Upper lobe of right lung (tissue), 1 donor: ENCODE measurements at regions not wholly inside any gene's neighbourhood (a gene's known extent, or its start where the extent isn't known, plus 50 kb on each side); places are given as distances from the start of the nearest gene placed in this dataset.
A peak's percentile ranks its signal among the peaks of the same experiment; 100 is the strongest.
"Not testable (repeated sequence)": the region's sequence is repeated elsewhere in the genome, so short reads cannot be mapped to it uniquely, and the experiment has no call there.

ENCODE experiments used
- ATAC-seq: fragments of 200-7000 bp; cut with Tn5 transposase; one replicate; pipeline ENCODE4 v1.9.1; 2020; ENCODE audit warnings: mild to moderate bottlenecking, moderate library complexity
- DNase-seq: peaks from one replicate; pipeline ENCODE4 v3.0.0-alpha.2; 2020
- H3K27ac ChIP-seq: fragments of 200-600 bp; one replicate; pipeline ENCODE4 v1.8.0; 2022
- H3K27me3 ChIP-seq: fragments of 200-600 bp; one replicate; pipeline ENCODE4 v1.8.0; 2022; ENCODE audit warnings: mild to moderate bottlenecking
- H3K36me3 ChIP-seq: fragments of 200-600 bp; one replicate; pipeline ENCODE4 v1.8.0; 2022
- H3K4me1 ChIP-seq: fragments of 200-600 bp; one replicate; pipeline ENCODE4 v1.8.0; 2022
- H3K4me3 ChIP-seq: fragments of 200-600 bp; one replicate; pipeline ENCODE4 v1.8.0; 2022; ENCODE audit warnings: mild to moderate bottlenecking
- H3K9me3 ChIP-seq: fragments of 200-600 bp; one replicate; pipeline ENCODE4 v1.8.0; 2022
- intact Hi-C: fragments of 100-400 bp; cut with DNase I; formaldehyde crosslinking; loops from one replicate; pipeline ENCODE4 v1.11.0; 2022
- donor health status: DM: no; HTN: yes; CAD: no; lungs with severe emphysema.

DNA sequence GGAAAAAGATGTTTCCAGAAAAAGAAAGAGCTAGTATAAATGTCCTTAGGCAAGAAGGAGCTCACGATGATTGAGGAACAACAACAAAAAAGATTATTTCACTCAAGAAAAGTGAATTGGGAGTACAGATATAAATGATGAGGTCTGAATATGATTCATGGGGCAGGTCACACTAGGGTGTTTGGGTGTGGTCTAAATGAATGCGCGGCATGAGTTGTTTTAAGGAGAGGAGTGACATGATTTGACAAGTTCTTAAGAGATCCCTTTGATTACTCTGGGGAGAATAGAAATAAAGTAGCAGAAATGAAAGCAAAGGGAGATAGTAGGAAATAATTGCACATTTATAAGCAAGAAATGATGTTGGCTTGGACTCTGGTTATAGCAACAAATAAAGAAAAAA is 59.3 kb downstream of the NUTM2D start:
- H3K4me1 ChIP-seq, H3K36me3 ChIP-seq, H3K27ac ChIP-seq, DNase-seq, H3K27me3 ChIP-seq, H3K9me3 ChIP-seq, intact Hi-C loops, H3K4me3 ChIP-seq, ATAC-seq: not testable (repeated sequence)

DNA sequence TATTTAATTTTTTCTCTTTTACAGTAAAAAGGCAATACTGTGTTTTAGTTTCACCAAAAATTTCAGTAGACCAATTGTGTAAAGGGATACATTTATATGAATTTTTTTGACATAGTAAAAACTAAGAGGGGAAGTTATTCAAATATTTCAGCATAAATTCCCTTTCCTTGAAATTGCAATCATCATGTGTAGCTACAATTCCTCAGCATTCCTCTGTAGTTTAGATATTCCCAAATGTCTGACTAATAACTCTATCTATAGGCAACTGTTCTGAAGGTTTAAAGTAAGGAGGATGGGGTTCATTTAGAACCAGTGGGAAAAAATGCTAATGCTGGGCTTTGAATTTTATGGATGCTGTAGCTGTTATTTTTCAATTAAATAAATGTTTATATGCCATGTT is 65.1 kb downstream of the NUTM2D start:
- H3K9me3 ChIP-seq, H3K4me3 ChIP-seq, H3K36me3 ChIP-seq, H3K27ac ChIP-seq, H3K27me3 ChIP-seq, ATAC-seq, H3K4me1 ChIP-seq, intact Hi-C loops, DNase-seq: not testable (repeated sequence)

DNA sequence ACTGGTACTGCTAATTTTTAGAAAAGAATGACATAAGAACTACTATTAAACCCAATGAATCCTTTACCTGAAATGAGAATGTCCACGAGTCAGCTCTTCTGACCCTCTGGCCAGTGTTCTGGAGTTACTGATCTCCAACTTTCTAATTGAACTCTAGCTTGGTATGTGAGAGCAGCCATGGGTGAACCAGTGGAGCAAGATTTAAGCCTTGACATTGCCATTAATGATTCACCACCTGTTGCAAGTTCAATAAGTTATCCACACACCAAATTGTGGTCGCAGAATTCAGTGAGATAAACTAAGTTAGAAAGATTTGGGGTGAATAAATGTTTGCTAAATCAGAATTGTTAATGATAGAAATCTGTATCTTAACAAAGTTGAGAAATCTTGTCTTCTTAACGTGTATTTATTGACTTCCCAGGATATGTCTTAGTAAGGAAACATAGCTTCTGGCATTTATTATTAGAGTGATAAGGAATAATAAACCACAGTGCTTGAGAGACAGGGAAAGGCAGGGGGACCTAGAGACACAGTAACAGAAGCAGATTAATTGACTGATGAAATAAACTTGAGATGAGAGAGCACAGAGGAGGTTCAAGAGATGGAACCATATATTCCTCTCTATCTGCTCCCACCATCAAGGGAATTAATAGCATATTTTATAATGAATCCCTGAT is 67.3 kb downstream of the NUTM2D start:
- H3K27me3 ChIP-seq, H3K27ac ChIP-seq, H3K9me3 ChIP-seq, H3K4me3 ChIP-seq, H3K36me3 ChIP-seq, H3K4me1 ChIP-seq, ATAC-seq, intact Hi-C loops, DNase-seq: not testable (repeated sequence)

DNA sequence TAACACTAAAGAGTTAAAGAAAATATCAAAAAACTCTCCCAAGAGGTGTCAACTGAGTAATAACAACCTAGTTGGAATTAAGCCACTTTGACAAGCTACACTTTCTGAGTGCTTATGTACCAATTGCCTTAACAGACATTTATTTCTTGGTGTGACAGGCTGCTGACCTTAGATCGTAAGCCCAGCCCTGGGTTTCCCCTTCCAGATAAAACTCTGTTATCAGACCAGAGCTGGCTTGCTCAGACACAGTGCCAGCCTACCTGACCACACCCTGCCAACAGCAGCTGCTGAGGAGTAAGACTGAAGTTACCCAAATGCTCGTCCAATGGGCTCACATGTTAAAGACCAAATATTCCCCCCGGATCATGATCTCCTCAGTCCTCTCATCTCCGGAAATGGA is 70.9 kb upstream of the MINPP1 start:
- H3K9me3 ChIP-seq, H3K27me3 ChIP-seq, H3K4me1 ChIP-seq, H3K36me3 ChIP-seq, intact Hi-C loops, H3K4me3 ChIP-seq, H3K27ac ChIP-seq, DNase-seq: not testable (repeated sequence)
- peak; percentile 30 for ATAC-seq

DNA sequence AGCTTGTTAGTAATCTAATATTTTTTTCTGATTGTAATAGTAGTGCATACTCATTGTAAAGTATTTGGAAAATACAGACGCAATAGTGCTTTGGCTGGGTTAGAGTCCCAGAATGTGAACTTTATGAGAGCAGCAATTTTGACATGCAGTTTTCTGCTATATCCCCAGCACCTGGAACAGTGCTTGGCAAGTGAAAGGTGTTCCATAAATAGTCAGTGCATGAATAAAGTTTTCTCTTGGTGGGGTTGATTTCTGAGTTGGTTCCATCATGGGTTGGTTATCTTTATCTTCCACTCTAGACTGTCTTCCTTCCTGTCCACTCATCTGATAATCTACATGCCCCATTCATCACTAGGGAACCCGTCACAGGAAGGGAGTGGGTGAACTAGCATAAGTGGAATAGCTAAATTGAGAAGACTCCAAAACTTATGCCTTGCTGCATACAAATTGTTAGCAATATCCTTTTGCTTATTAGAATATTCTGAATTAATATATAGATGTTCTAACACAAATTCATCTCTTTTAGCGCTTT is 69.3 kb upstream of the MINPP1 start:
- DNase-seq, H3K36me3 ChIP-seq, ATAC-seq, H3K4me1 ChIP-seq, H3K4me3 ChIP-seq, H3K9me3 ChIP-seq, intact Hi-C loops, H3K27ac ChIP-seq, H3K27me3 ChIP-seq: not testable (repeated sequence)

DNA sequence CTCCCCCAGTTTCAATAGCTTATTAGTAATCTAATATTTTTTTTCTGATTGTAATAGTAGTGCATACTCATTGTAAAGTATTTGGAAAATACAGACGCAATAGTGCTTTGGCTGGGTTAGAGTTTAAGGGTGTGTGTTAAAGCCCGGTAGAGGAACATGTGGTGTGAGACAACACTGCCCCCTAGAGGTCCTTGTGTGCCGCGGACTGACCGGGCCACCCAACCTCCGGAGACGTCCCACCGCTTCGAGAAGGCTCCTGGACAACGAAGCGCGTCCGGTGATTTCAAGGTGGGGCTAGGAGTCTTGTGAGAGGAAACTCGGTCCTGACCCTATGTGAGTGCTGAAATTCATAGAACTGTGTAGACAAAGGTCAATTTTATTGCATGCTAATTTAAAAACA is 68.6 kb upstream of the MINPP1 start:
- intact Hi-C loops, H3K27me3 ChIP-seq, H3K9me3 ChIP-seq, H3K4me1 ChIP-seq, H3K36me3 ChIP-seq, H3K4me3 ChIP-seq, H3K27ac ChIP-seq: not testable (repeated sequence)
- DNase-seq, result peak; percentile 58
- ATAC-seq, result peak; percentile 99

DNA sequence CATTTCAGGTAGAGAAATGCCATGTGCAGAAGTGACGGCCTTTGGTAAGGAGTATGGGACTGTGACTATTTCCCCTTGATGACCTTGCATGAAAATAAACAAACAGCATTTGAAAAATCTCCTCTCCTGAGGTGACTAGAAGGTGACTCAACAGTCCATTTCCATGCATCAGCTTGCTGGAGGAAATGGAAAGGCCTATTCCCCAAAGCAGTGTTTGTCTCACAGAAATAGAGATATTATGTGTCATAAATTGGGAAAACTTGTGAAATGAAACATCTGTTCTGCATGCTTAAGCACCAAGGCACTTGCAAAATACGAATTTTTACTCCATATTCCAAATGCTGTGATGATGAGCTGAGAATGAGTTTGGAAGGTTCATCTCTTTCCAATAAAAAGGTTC is 67.2 kb upstream of the MINPP1 start:
- ATAC-seq, DNase-seq, H3K4me3 ChIP-seq, intact Hi-C loops, H3K36me3 ChIP-seq, H3K9me3 ChIP-seq, H3K27ac ChIP-seq, H3K27me3 ChIP-seq, H3K4me1 ChIP-seq: not testable (repeated sequence)
